GM19397 (cell line): ENCODE measurements at regions not wholly inside any gene's neighbourhood (a gene's known extent, or its start where the extent isn't known, plus 50 kb on each side); places are given as distances from the start of the nearest gene placed in this dataset.

Experiments used
- ATAC-seq: cut with Tn5 transposase; IDR thresholded peaks from one replicate; pipeline ENCODE4 v1.9.1; 2021; ENCODE audit warnings: mild to moderate bottlenecking, moderate library complexity; ENCODE audit not compliant: unreplicated experiment

DNA sequence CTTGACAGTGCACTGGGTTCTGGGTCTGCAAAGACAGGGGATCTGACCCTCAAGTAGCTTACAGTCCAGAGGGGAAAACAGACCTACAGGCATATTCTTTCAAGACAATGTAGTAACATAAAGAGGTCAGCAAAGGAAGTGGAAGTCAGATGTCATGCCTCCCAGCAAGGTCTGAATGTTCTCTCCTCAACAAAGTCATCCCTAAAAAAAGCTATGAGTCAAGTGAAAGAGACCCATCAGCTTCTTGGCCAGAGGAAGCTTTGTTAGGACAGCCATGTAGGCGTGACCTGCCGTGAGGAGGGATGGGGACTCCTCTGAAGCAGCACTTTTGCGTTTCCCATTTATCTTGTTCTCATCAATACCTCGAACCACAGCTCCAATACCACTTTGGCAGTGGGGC lies 331.6 kb upstream of the NR2F2 start:
- no peak for ATAC-seq

DNA sequence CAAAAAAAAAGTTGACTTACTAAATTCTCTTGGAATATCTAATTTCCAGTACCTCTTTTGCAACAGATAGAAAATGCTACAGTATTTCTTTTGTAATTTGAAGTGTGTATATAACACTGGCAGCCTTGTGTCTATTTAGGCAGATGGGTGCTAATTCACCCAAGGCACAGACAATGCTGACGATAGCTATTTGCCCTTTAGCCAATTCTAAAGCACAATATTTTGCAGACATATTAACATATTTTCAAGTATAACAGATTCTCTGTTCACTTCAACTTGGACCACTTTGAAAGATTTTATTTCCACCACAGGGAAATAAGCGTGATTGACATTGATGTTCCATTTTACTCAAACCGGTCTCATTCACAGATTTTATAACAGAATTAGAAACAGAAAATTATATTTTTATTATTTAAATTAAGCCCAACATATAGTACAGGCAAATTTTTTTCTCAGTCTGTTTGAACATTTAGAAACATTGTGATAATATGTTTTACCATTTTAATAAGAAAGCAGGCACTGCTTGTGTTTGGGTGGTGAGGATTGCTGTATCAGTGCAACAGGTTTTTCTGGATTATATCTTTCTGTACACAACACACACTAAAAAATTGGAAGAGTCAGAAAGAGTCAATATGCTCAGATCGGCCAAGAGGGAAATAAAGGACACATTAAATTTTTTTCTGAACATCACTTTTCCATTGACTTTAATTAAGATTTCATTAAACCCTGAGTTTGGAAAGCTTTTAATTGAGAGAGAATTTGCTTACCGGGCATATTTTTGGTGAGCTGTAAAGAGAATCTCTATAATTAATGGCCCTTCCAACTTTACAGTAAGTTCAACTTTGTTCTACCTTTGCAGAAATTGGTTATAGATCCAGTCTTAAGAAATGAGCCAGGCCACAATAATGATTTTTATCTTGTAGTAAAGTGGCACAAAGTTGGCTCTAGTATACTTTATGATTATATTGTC lies 327.3 kb upstream of the NR2F2 start:
- ATAC-seq: no peak

DNA sequence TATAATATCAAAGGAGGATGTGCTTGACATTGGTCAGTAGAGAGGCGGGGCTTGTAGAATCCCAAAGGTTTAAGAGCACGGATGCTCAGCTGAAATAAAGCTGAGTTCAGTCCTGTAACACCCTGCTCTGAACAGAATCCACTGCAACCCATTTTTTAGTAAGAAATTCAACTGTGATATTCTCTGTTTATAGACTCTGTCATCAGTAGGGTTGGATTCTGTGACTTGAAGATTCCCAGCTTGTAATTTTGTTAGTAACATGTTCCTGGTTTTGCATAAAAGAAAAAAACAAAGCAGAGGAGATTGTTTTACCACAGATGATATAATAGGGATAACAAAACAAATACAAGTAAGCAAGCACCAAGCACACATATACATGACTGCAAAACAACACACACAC lies 324.6 kb upstream of the NR2F2 start:
- ATAC-seq: no peak

DNA sequence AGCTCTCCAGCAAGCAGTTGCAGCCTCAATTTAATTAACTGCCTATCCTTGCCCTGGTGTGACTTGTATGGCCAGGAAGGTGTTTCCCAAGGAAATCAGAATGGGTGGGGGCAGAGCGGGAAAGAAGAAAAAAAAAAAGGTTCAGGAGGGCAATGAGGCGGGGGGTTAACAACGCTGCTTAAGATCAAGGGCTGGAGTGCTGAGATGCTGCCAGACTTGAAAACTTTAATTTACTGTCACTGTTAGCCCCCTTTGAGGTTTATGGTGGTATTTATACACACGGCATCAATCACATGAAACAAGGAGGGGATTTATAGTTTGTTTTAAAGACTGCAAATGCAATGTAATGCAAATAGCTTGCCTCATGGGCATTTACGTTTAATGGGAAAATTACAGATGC lies 319.4 kb upstream of the NR2F2 start:
- no peak for ATAC-seq

DNA sequence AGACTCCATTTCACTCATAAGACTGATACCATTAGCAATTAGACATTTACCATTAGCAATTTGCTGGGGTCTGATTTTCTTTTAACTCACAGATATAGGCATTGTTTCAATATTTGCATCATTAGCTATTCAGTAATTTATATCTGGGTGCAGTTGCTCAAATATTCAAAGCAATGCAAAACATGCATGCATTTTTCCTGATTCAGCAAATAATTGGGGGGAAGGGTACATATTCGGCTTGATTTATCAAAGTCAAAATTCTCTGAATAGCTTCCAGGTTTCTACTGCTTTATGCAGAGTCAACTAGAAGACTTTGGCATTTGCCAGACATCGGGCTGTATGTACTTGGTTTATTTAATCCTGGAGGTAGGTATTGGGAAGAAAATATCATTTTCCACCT lies 315.6 kb upstream of the NR2F2 start:
- ATAC-seq: no peak

DNA sequence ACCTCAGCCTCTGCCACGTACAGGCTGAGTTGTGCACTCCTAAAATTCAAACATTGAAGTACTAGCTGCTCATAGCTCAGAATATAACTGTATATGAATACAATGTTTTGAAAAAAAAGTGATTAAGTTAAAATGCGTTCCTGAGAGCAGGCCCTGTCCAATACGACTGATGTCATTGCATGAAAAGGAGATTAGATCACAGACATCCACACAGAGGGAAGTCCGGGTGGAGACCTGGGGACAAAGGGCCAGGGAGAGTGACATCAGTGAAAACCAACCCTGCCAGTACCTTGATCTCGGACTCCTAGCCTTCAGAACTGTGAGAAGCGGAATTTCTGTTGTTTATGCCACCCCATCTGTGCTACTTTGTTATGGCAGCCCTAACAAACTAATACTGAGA lies 311.4 kb upstream of the NR2F2 start:
- no peak for ATAC-seq

DNA sequence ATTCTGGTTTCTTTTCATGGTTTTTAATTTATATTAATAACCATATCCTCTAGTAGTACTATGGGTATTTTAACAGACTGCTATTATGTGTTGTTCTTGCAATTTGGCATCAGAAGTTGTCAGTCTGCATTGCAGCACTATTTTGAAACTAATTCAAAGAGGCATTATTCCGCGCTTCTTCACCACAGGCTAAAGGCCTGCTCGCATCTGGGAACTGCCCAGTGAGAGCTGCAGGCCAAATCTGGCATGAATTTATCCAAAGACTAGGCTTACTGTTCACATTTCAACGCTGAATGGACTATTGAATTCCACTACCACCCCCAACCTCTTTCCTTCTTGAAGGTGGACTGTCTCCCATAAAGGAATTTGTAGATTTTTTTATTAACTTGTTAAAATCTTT lies 310.4 kb upstream of the NR2F2 start:
- no peak for ATAC-seq

DNA sequence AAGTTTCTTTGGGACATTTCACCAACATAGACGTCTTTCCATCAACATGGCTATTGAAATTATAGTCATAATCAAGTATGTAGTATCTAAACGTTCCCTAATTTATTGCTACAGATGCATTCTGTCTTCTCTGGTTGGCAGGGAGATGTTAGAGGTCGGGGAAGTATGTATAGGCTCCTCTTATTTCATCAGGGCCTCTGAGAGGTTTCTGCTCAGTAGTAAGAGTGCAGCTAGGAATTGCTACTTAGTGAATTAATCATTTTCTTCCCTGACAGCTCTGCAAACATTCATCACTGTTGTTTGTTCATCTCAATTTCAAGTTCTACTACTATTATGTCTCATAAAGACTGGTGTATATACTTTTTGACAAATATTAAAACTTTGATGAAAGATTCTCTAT lies 309.7 kb upstream of the NR2F2 start:
- no peak for ATAC-seq

DNA sequence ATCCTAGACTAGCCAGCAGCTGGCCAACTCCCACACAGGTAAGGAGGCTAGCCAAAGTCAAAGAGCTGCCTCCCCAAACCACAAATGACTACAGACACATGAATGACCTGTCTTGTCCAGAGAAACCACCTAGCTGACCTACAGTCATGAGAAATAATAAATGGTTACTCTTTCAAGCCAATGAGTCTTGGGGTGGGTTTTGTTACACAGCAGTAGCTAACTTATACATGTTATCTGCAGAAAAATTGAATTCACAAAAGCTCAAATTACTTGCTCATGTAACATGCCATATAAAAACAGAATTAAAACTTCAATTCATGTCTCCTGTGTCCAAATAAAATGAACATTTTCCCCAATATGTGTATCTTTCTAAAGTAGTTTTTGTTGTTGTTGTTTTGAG lies 307.4 kb upstream of the NR2F2 start:
- ATAC-seq: no peak

DNA sequence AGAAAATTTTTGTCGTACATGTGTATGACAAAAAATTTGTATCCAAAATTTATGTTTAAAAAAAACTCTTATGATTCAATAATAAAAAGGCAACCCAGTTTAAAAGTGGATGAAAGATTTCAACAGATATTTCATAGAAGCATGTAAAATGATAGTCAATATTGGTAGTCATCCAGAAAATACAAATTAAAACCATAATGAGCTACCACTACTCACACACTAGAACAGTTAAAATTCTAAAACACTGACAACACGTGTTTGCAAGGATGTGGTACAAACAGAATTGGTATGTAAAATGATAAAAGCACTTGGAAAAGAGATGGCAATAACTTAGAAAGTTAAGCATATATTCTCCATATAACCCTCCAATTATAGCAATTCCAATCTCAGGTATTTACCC lies 303.0 kb upstream of the NR2F2 start:
- ATAC-seq: no peak

DNA sequence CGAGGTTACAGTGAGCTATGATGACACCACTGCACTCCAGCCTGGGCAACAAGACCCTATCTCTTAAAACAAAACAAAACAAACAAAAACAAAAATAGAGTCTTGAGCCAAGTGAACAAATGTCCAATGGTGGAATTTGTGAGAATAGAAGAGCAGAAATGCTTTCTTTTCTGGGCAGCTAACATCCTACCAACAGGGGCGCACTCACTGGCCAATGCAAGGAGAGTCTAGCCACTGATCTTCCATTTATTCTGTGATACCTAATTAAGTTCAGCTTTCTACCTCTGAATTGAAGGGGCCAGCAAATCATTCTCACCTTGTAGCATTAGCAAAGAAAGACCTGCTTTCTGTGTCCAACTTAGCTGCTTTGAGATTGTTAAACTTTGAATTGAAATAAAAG lies 301.9 kb upstream of the NR2F2 start:
- no peak for ATAC-seq

DNA sequence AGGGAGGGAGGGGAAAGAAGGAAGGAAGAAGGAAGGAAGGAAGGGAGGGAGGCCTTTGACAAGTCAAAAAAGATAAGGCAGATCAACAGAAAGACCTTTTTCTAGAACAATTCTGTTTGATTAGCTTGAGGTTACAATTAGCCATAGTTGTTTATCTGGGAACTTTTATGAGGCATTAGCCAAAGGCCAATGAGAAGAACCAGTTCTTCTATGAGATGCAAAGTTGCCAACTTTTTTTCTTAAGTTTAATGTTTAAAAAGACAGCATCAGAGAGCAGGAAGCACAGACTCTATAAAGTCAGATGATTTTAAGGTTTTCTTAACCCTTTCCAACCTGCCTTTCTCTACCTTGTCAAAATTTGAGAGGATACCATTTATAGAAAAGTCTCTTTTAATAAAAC lies 301.3 kb upstream of the NR2F2 start:
- no peak for ATAC-seq

DNA sequence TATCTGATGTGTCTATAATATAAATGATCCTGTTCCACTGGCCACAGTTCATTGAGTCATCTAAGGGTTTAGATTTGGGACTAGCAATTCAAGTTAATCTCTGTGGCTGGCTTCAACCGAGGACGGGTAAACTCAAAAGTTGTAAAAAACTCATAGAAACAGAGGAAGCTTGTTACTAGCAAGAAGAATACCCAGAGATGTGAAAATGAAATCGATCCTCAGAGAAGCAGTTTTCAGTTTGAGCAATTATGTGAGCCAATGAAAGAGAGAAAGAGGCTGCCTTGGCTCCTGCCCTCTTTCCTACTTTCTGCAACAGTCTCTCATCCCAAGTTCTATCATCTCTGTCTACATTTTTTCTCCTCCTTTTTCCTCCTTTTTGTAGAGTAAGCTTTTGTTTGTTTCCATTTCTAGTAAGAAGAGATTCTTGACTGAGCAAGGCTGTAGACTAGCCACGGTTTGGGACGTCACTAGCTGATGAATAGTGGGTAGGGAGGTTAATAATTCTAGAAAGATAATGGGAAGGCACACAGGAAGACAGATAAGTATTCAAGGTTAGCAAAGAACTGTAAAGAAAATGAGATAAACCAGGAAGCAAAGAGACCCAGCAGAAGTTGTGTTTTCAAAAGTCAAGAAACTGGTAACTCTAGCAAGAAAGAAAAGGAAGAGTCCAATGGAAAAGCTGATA lies 298.9 kb upstream of the NR2F2 start:
- no peak for ATAC-seq

DNA sequence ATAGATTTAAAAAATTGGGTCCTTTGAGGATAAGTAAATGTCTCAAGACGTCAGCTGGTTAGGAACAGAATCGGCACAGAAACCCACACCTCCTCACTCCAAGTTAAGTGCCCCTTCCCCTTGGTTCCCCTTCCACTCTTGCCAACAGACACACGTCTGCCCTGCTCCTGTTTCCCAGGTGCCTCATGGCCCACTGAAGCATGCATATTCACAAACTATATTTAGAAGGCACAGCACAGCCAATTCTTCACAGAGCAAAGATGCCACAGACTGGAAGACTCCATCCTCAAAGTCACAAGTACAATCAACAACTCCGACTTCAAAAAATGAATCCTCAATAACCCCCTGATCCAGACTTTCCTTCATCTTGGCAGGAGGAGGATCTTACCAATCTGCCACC lies 295.4 kb upstream of the NR2F2 start:
- ATAC-seq: no peak

DNA sequence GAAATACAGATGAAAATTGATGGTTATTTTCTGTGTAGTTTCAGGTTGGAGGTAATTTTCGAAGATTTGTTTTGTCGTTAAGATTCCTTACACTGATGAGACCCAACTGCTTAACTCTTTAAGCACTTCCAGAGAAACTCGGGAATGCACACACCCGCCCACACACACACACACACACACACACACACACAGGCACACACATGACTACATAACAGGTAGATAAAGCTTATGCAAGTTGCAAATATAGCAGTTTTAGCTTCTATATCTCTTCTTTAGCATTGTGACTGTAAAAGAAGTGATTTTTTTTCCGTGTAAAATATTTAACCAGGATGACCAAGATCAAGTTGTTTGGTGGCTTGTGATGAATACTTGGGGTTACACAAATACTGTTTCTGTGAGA lies 294.9 kb upstream of the NR2F2 start:
- ATAC-seq: no peak

DNA sequence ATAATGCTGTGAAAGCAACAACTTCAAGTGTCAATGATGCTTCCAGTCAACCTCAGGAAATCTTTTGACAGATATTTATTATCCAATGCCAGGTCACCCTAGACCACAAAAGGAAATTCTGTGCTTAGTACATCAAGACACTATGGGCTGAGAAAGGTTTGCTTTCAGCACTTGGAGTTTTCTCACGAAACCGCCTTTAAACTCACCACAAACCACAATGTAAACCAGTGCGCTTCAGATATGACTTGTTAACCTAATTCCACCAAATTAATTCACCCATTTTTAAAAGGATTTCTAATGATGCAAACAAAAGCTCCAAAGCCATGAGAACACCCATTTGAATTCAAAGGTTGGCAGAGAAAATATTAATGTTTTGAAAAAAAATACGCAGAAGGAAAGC lies 292.9 kb upstream of the NR2F2 start:
- peak; percentile 52 for ATAC-seq

DNA sequence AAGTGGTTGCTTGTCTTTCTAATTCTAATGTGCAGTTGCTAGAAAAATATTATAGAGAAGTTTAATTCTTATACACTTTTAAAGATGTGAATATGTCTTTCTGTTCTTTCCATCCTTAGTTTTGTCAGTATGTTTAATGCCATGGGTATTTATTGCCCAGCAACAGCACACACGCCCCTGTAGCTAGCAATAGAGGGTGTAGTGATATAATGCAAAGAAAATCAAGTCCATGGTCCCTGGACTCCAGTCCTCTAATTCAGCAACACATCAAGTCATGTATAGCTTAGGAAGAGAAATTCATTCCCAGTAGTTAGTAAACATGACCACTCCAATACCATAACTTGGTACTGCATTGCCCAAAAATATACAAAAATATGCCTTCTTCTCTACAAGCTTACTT lies 292.4 kb upstream of the NR2F2 start:
- ATAC-seq: no peak

DNA sequence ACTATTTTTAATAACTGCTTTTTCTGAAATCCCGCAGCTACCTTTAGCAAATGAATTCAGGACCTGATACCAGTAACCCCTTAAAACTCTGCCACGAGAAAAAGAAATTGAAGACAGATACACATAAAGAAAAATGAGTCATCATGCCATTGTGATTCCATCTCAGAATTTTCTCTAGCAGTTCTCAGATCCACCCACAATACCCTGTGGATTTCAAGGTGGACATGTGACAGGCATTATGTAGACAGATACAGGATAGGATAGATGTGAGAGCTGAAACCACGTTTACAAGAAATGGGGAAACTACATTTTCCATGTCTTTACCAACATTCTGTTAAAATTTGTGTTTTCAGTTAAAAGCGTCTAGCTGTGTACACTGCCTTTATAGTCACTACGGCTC lies 291.9 kb upstream of the NR2F2 start:
- ATAC-seq: no peak

DNA sequence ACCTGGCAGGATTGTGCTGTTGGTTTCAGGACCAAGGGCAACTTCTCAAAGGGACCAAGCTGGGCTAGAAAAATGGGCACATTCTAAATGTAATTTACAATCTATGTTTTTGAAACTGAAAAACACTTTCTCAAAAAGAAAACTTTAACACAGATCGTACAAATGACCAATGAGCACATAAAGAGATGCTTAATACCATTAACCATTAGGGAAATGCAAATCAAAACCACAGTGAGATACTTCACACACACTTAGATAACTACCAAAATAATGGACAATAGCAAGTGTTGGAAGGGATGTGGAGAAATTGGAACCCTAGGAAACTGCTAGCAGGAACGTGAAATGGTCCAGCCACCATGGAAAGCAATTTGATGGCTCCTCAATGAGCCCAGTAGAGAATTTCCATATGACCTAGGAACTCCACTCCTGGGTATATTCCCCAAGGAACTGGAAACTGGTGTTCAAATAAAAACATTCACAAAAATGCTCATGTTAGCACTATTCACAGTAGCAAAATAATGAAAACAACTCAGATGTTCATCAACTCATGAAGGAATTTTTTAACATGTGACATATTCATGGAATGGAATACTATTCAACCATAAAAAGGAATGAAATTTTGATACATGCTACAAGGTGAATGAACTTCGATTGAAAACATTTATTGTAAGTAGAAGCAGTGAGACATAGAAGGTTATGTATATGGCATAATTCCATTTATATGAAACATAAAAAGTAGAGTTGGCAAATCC lies 288.3 kb upstream of the NR2F2 start:
- no peak for ATAC-seq

DNA sequence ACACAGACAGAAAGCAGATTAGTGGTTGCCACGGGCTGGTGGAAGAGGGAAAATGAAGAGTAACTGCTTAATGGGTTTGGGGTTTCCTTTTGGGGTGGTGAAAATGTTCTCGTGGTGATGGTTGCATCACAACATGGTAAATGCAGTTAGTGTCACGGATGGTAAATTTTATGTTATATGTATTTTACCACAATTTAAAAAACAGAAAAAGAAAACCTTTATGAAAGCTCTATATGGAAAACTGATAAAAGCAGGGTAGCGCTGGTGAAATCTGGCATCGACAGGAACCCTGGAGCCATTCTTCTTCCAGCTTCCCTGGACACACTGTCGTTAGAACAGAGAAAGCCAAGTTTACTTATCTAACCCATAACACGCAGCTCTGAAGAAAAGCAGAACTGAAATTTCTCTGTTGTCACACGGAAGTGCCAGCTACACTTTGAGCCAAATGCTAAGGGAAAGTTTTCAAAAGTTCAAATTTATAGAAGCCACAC lies 287.7 kb upstream of the NR2F2 start:
- peak; percentile 80 for ATAC-seq

DNA sequence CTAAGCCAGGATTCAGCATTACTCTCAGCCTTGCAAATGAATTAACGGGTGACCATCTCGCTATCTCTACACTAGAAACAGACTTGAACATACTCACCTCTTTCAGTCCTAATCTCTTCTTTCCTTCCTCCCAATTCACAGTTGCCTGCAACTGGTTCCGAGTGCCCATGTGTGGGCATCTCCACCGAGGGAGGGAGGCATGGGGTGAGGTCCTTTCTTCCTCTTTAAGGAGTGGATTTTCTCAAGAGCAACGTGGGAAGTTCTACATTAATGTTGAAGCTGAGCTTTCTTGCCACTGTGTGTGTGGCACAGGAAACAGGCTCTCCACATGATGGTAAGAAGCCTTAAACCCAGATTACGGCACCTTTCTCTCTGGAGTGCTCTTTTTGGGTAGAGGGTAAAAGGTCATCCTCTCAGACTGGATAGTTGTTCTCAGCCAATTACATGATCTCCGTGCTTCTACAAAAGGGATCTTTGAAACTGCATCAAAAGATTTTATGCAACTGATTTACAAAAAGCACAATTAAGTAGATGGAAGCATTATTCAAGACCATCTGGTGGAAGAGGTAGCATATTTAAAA lies 286.8 kb upstream of the NR2F2 start:
- ATAC-seq: no peak
